PC-3 (cell line): ENCODE measurements at regions not wholly inside any gene's neighbourhood (a gene's known extent, or its start where the extent isn't known, plus 50 kb on each side); places are given as distances from the start of the nearest gene placed in this dataset.

ENCODE experiments used
- CTCF ChIP-seq: fragments of 300-600 bp; sonication (generic); conservative IDR thresholded peaks from 2 replicates; pipeline ENCODE4 v1.5.1; 2017; ENCODE audit warnings: antibody characterized with exemption, low read depth, mild to moderate bottlenecking, low read length
- EZH2 ChIP-seq: fragments of 300-600 bp; sonication (generic); IDR thresholded peaks from one replicate; pipeline ENCODE4 v1.6.1; 2017; ENCODE audit warnings: antibody characterized with exemption, mild to moderate bottlenecking, low read length; ENCODE audit not compliant: unreplicated experiment
- EZH2phosphoT487 ChIP-seq: fragments of 300-600 bp; sonication (generic); IDR thresholded peaks from 2 replicates; pipeline ENCODE4 v1.6.1; 2018; ENCODE audit warnings: mild to moderate bottlenecking, antibody characterized with exemption, low read length, borderline replicate concordance

GRCh38 chr7:15801551-15801950 is 115.1 kb upstream of the MEOX2 start:
- TF ChIP-seq CTCF (no peak), EZH2 (no peak), EZH2phosphoT487 (no peak)
